ENCODE measurements at regions not wholly inside any gene's neighbourhood (a gene's known extent, or its start where the extent isn't known, plus 50 kb on each side); places are given as distances from the start of the nearest gene placed in this dataset.
"Not testable (repeated sequence)": the region's sequence is repeated elsewhere in the genome, so short reads cannot be mapped to it uniquely, and the experiment has no call there.

DNA sequence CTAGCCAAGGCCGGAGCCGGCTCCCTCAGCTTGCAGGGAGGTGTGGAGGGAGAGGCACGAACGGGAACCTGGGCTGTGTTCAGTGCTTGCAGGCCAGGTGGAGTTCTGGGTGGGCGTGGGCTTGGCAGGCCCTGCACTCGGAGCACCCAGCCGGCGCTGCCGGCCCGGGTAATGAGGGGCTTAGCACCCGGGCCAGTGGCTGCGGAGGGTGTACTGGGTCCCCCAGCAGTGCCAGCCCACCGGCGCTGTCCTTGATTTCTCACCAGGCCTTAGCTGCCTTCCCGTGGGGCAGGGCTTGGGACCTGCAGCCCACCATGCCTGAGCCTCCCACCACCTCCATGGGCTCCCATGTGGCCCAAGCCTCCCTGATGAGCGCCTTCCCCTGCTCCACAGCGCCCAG is 430.5 kb upstream of the API5 start:
- not testable (repeated sequence) for DNase-seq

DNA sequence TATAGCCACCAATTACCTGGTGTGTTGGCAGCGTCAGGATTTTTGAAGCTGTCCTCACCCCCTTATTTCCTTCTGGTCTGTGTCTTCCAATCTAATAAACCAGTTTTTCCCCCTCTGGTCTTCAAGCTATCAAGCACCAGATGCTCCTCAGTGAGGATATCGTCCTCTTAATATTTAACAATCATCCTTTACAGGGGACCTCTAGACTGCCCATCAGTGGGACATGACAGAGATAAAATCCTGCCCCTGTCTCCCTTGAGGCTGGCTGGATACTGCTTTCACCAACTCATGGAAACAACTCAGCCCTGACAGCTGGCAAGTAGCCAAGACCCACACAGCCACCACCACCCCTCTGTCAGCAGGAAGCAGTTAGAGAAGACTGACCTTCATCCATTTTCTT is 421.0 kb upstream of the API5 start:
- DNase-seq = no peak

GRCh38 chr11:42901084-42901483 is 410.7 kb upstream of the API5 start:
- DNase-seq = no peak

DNA sequence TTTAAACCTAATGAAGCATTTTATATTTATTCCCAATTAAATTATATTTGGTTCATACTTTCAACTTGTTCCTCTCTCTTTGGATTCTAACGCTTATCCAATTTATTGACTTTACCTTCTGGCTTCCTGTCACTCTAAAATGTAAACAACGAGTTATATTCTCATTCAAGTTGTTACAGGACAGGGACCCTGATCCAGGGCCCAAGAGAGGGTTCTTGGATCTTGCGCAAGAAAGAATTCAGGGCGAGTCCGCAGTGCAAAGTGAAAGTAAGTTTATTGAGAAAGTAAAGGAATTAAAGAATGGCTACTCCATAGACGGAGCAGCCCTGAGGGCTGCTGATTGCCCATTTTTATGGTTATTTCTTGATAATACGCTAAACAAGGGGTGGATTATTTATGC is 405.6 kb upstream of the API5 start:
- DNase-seq = no peak

DNA sequence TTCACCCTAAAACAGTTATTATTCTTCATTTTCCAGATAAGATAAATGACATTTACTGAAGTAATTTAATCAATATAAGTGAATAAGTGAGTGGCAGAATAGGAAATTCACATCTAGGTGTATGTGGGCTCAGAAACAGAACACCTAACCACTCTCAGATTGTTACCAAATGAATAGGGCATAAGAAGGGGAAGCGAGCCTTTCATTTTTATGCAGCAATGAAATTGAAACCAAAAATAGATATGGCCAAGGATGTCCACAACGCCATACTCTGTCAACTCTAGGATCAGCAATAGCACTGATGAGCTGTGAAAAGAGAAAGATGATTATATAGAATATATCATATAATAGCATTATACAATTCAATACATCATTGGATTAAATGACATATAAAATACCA is 398.1 kb upstream of the API5 start:
- DNase-seq = no peak

GRCh38 chr11:42923651-42924050 is 388.1 kb upstream of the API5 start:
- DNase-seq = no peak

GRCh38 chr11:42925916-42926315 is 385.9 kb upstream of the API5 start:
- no peak for DNase-seq

- DNase-seq = no peak
Observed at GRCh38 chr11:42947405-42947804, 364.4 kb upstream of the API5 start.

GRCh38 chr11:42949738-42950376 is 361.9 kb upstream of the API5 start:
- DNase-seq = not testable (repeated sequence)

GRCh38 chr11:42951266-42951665 is 360.5 kb upstream of the API5 start:
- no peak for DNase-seq

DNA sequence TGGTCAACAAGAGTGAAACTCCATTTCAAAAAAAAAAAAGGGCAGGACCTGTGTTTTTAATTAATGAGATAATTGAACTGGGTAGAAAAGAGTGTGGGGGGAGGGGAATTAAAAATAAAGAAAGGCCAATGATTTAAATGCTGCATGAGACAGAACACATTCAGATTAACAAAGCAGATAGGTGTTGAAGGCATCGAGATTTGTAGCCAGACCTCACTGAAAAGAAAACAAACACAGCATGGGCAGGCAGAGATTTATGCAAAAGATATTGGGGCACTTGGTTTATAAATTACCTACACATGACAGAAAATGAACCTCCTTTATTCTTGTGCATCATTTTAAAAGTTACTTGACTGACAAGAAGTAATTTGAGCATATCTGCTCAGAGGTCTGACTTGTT is 354.0 kb upstream of the API5 start:
- no peak for DNase-seq

DNA sequence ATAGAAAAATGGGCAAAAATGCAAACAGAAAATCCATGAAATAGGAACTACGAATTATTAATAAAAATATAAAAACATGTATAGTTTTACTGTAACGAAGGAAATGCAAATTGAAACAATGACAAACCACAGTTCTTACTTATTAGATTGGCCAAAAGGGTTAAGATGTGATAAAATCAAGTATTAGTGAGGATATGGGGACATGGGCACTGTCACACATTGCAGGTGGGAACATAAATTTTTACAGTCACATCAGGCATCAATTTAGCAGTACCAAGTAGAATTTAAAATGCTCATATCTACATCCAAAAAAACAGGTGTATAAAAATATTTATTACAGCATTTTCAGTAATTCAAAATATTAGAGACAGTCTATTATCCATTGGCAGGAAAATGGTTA is 353.2 kb upstream of the API5 start:
- no peak for DNase-seq

DNA sequence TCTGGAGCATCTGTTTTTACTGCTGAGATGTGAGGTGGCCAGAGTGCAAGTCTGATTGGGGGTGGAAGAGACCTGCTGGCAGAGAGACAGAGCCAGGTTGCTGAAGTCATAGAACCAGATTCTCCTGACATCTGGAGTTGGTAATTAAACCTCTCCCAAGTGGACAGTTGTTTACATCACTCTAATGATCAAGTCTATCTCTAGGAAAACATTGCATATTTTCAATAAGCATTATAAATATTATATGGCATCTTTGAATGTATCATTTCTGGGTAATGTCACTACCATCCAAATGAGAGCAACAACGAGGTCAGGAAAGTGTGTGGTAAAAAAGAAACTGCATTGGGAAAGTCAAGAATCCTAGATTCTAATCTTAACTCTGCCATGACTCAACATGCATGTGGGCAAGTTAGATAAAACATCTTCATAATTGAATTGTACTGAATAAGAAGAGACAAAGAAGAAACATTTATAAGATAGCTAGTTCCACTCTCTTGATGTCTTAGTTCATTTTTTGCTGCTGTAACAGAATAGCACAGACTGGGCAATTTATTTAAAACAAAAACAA is 351.2 kb upstream of the API5 start:
- no peak for DNase-seq

GRCh38 chr11:42967653-42968052 is 344.1 kb upstream of the API5 start:
- no peak for DNase-seq

- no peak for DNase-seq
Observed at GRCh38 chr11:42972741-42973140, 339.1 kb upstream of the API5 start.

DNA sequence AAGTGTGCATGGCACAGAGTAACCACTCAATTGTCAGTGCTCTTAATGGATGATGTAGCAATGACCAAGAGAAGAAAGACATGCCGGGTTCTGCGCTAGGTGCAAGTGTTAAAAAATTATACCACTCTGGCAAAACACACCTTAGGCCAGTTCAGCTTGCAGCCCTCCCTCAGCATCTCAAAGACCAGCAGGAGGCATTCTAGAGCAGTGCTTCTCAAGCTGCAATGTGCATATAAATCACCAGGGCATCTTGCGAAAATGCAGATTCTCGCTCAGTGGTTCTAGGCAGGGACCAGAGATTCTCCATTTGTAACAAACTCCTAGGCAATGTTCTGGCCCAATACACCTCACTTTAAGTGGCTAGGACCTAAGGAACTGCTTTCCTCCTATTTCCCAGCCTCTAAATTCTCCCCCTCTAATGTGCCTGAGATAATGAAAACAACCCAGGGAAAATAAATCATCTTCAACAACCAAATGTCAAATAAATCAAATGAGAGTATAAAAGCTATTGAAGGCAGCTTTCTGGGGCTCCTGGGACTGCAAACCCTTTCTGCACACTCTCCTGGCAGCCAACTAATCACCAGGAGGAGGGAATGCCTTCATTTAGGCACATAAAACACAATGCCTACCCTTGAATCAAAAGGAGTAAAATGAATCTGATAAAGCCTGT is 337.2 kb upstream of the API5 start:
- no peak for DNase-seq

DNA sequence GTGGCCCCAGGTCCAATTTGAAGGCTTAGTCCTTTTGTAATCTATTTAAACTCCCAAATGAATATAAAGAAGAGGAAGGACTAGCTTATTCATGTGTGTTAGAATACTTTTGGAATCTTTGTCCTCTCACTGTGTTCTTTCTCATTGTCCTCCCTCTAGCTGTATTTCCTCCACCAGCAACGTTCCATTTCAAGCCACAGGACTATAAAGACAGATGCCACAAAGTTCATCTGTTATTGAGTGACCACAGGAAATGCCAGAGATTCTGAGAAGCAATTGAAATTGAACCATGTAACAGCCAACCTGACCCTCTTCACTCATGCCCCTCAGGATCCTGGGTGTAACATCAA is 336.6 kb upstream of the API5 start:
- DNase-seq = no peak

DNA sequence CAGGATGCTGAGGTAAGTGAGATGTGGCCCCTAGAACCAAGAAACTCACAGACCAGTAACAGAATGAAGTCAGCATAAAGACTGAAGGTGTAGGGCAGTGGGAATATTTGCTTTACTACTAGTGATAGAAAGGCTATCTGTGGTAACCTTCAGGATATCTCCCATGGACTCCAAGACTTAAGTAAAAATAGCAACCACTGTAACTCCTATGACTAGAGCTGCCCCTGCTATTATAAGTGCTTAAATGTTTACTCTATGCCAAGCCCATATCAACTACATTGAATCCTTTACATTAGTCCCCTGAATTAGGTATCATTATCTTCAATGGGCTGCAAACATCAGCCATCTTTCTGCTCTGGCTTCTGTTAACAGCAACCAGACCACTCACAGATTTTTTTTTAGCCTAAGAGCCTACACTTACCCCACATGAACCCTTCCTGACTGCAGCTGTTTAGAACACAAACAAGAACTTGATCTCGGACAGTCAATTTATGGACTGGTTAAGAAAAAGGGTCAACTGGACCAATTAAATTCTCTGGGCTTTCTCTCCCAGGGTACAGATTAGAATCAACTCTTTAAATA is 335.1 kb upstream of the API5 start:
- no peak for DNase-seq

GRCh38 chr11:42992594-42992993 is 319.2 kb upstream of the API5 start:
- DNase-seq = no peak

DNA sequence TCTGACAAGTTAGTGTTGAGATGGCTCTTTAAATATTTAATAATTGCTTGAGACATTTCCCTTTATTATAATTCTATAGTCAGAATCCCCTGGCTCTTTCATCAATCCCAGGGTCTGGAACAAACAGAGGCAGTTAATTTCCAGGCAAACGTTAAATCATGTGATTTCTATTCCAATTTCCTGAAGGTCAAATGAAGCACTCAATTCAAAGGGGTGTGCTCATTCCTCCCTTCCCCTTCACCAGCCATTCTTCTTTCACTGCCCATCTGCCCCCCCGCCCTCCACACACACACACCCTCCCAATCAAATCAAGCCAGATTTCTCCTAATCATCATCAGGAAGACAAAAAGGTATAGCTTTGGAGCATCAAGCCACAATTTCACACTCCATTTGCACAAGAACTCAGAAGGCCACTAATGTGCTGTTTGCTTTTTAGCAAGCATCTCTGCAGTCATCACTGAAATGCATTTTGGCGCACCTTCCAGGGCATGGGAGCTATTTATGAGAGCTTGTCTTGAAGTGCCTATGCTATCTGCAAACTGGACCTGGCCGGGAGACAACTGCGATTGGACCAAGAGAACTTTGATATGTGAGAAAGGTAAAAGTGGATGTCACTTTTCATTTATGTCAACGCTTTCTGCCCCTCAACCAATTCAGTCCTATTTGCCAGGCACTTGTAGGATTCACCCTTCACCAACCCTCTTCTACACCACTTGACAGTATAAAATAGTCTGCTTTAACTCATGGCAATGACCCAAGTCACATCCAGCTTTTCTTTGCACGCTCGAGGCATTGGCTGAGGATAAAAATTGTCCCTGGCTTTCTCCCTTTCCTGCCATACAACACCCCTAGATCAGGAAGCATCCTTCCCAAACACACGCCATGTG is 315.1 kb upstream of the API5 start:
- no peak for DNase-seq

GRCh38 chr11:43004879-43005278 is 306.9 kb upstream of the API5 start:
- DNase-seq = not testable (repeated sequence)

GRCh38 chr11:43010042-43010441 is 301.8 kb upstream of the API5 start:
- DNase-seq = no peak

DNA sequence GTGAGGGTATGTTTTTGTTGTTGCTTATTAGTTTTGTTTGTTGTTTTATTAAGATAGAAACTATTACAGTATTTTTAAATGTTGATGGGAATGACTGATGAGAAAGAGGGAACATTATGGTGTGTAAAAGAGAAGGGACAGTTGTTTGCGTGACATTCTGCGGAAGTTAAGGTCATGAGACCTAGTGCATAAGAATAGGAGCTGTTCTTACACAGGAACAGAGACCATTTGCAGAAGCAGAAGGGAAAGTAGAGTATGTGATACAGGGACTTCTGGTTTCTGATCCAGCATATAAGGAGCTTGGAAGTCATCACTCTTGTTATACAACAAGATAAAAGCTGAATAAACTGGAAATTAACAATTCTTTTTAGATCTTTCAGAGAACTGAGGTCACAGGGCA is 299.2 kb upstream of the API5 start:
- DNase-seq = no peak

All from activated CD4-positive, alpha-beta T cell treated with anti-CD3 and anti-CD28 coated beads, Interleukin-2, amount 50 U/mL, for 16 hours (primary cell).